Keratinocyte (primary cell): ENCODE measurements at regions not wholly inside any gene's neighbourhood (a gene's known extent, or its start where the extent isn't known, plus 50 kb on each side); places are given as distances from the start of the nearest gene placed in this dataset.

Experiments used
- DNase-seq: peaks from one replicate; pipeline ENCODE4 v3.0.0-alpha.2; 2011; ENCODE audit warnings: low read depth, missing footprints, low spot score
- FAIRE-seq: peaks from 2 replicates; lab custom pipeline; 2011; peaks lifted over from hg19 to GRCh38; lab: Jason Lieb, UNC
- H2AFZ ChIP-seq: 2 replicates; pipeline ENCODE4 v1.6.0; 2012; ENCODE audit warnings: low read length, control low read depth, inconsistent platforms; ENCODE audit not compliant: control insufficient read depth
- H3K27ac ChIP-seq: 2 replicates; pipeline ENCODE4 v1.5.1; 2011; ENCODE audit warnings: low read length; ENCODE audit not compliant: control insufficient read depth, insufficient read depth
- H3K27me3 ChIP-seq: 3 replicates; pipeline ENCODE4 v1.6.0; 2011; ENCODE audit warnings: low read length; ENCODE audit not compliant: control insufficient read depth, insufficient read depth; ENCODE audit errors: extremely low read depth
- H3K36me3 ChIP-seq, 2 experiments: 2 replicates in 1 of 2; 3 replicates in 1 of 2; pipeline ENCODE4 v1.5.1; 2011; ENCODE audit warnings: low read length in 2 of 2, mild to moderate bottlenecking in 1 of 2; ENCODE audit not compliant: control insufficient read depth in 2 of 2, insufficient read depth in 2 of 2; ENCODE audit errors: extremely low read depth in 1 of 2
- H3K4me1 ChIP-seq: 3 replicates; pipeline ENCODE4 v1.5.1; 2011; ENCODE audit warnings: low read length; ENCODE audit not compliant: control insufficient read depth, insufficient read depth; ENCODE audit errors: extremely low read depth
- H3K4me2 ChIP-seq: 3 replicates; pipeline ENCODE4 v1.6.0; 2011; ENCODE audit warnings: low read depth, low read length; ENCODE audit not compliant: control insufficient read depth, insufficient read depth; ENCODE audit errors: extremely low read depth
- H3K4me3 ChIP-seq, 3 experiments: fragments of 200-600 bp in 1 of 3; sonication (generic) in 1 of 3; 2 replicates in 2 of 3; 3 replicates in 1 of 3; pipeline ENCODE4 v1.5.1; 2011 to 2016; ENCODE audit warnings: low read length in 3 of 3, mild to moderate bottlenecking in 3 of 3, control low read depth in 2 of 3, inconsistent platforms in 1 of 3, low read depth in 1 of 3, mixed read lengths in 1 of 3, mixed run types in 1 of 3, moderate library complexity in 1 of 3; ENCODE audit not compliant: control insufficient read depth in 2 of 3, insufficient read depth in 2 of 3; ENCODE audit errors: extremely low read depth in 1 of 3
- H3K79me2 ChIP-seq: 2 replicates; pipeline ENCODE4 v1.6.0; 2012; ENCODE audit warnings: low read length; ENCODE audit not compliant: control insufficient read depth, insufficient read depth
- H3K9ac ChIP-seq: 3 replicates; pipeline ENCODE4 v1.6.0; 2011; ENCODE audit warnings: low read length; ENCODE audit not compliant: control insufficient read depth, insufficient read depth; ENCODE audit errors: extremely low read depth
- H3K9me1 ChIP-seq: 3 replicates; pipeline ENCODE4 v1.6.0; 2011; ENCODE audit warnings: low read length; ENCODE audit not compliant: control insufficient read depth, insufficient read depth; ENCODE audit errors: extremely low read depth
- H3K9me3 ChIP-seq: 2 replicates; pipeline ENCODE4 v1.5.1; 2012; ENCODE audit warnings: low read depth, low read length; ENCODE audit not compliant: control insufficient read depth
- H4K20me1 ChIP-seq: 3 replicates; pipeline ENCODE4 v1.6.0; 2011; ENCODE audit warnings: low read length; ENCODE audit not compliant: control insufficient read depth, insufficient read depth; ENCODE audit errors: extremely low read depth
- EZH2 ChIP-seq: IDR thresholded peaks from one replicate; pipeline ENCODE4 v1.6.1; 2012; ENCODE audit warnings: inconsistent platforms, mild to moderate bottlenecking, low read length, moderate library complexity
- dilution Hi-C: fragments of 300-500 bp; cut with MboI; formaldehyde crosslinking; loops from one replicate; pipeline ENCODE4 v1.7.0; 2020; ENCODE audit warnings: low sequenced_read_pairs; ENCODE audit not compliant: extremely low pct_ligation_motif_present
- TF ChIP-seq, protein P1 (sequence below), 3 experiments: IDR thresholded peaks in 1 of 3; conservative IDR thresholded peaks in 1 of 3; optimal IDR thresholded peaks in 1 of 3; 2 replicates in 2 of 3; 3 replicates in 1 of 3; pipeline versions ENCODE3 to v1.5.1; 2011; ENCODE audit warnings: low read length in 3 of 3, mild to moderate bottlenecking in 3 of 3, moderate library complexity in 2 of 3, control low read depth in 1 of 3, inconsistent platforms in 1 of 3; ENCODE audit not compliant: insufficient read depth in 2 of 3; ENCODE audit errors: extremely low read depth in 1 of 3

DNA sequence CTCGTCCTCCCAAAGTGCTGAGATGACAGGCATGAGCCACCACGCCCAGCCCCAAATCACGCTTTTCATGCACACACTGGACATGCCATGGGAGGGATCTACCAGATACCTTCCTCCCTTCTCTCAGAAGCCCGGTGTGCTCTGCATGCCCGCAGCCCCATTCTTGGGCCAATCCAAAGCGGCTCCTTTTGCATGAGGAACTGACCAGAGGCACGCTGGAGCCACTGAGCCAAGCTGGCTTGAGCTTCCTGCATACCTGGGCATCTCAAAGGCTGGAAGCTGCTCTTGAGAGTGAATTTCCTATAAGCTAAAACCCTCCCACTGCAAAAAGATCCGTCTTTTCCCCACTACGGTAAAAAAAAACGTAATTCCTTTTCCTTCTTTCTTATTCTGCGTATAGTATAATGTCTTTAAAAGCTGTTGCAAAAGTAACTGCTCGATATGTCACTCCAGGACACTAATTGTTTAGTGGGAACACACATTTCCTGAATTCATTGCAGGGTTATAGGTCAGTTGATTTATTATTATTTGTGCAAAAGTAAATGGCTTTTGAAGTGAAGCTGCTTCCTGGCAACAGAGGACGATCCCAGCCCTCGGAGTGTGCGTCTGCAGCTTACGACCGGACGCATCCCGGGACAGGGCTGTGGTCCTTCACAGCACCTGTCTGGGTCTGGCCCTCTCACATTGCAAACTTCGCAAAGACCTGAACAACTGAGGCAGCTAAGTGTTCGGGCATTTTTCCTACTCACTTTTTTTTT lies 61.8 kb upstream of the ETS2 start:
- DNase-seq (no peak), FAIRE-seq (no peak)
- H3K4me2 ChIP-seq = no peak overlapping the region
- no peak overlapping the region for H3K4me3 ChIP-seq
- dilution Hi-C loops = no loop called here
- no peaks in the 10 kb centered on the region for H3K27me3 ChIP-seq
- H3K9ac ChIP-seq = no peak overlapping the region
- no peaks in the 10 kb centered on the region for H3K9me3 ChIP-seq
- no peaks in the 10 kb centered on the region for H4K20me1 ChIP-seq
- H3K36me3 ChIP-seq = no peaks in the 10 kb centered on the region
- H3K4me1 ChIP-seq = no peaks in the 10 kb centered on the region
- H3K27ac ChIP-seq = no peak overlapping the region
- H3K79me2 ChIP-seq = no peaks in the 10 kb centered on the region
- H2AFZ ChIP-seq = no peak overlapping the region
- TF ChIP-seq, protein P1, sequence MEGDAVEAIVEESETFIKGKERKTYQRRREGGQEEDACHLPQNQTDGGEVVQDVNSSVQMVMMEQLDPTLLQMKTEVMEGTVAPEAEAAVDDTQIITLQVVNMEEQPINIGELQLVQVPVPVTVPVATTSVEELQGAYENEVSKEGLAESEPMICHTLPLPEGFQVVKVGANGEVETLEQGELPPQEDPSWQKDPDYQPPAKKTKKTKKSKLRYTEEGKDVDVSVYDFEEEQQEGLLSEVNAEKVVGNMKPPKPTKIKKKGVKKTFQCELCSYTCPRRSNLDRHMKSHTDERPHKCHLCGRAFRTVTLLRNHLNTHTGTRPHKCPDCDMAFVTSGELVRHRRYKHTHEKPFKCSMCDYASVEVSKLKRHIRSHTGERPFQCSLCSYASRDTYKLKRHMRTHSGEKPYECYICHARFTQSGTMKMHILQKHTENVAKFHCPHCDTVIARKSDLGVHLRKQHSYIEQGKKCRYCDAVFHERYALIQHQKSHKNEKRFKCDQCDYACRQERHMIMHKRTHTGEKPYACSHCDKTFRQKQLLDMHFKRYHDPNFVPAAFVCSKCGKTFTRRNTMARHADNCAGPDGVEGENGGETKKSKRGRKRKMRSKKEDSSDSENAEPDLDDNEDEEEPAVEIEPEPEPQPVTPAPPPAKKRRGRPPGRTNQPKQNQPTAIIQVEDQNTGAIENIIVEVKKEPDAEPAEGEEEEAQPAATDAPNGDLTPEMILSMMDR (optimal IDR thresholded peaks at IDR 0.05 in 1 of 3, IDR thresholded peaks at IDR 0.05 in 1 of 3, conservative IDR thresholded peaks at IDR 0.05 in 1 of 3; ENCODE audit: extremely low read depth in 1 of 3, insufficient read depth in 2 of 3, low read length in 3 of 3) = no peak
- no peak for TF ChIP-seq EZH2
- H3K9me1 ChIP-seq = no peaks in the 10 kb centered on the region

DNA sequence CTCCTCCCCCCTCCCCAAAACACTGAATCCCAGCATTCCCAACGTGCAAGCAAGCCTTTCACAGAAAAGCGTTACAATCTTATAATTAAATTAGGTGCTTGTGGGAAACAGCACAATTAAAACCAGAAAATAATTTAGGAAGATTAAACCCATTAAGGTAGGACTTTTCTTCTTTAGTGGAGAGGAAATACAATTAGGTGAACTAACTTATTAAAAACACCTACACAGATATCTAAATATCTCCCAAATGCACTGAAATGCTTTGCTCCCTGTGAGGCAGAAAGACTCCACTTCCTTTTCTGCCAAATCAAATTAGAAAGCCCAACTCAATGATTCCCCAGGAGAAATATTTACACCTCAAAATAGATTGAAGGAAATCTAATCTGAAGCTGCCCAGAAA lies 60.9 kb upstream of the ETS2 start:
- H3K9me1 ChIP-seq = no peaks in the 10 kb centered on the region
- no peak overlapping the region for H3K27ac ChIP-seq
- no peak overlapping the region for H3K4me2 ChIP-seq
- H2AFZ ChIP-seq = no peak overlapping the region
- no peaks in the 10 kb centered on the region for H3K79me2 ChIP-seq
- no peak for TF ChIP-seq EZH2
- TF ChIP-seq, protein P1 (optimal IDR thresholded peaks at IDR 0.05 in 1 of 3, IDR thresholded peaks at IDR 0.05 in 1 of 3, conservative IDR thresholded peaks at IDR 0.05 in 1 of 3; ENCODE audit: extremely low read depth in 1 of 3, insufficient read depth in 2 of 3, low read length in 3 of 3) = no peak
- no peak overlapping the region for H3K9ac ChIP-seq
- no peaks in the 10 kb centered on the region for H4K20me1 ChIP-seq
- H3K4me3 ChIP-seq = no peak overlapping the region
- H3K9me3 ChIP-seq = no peaks in the 10 kb centered on the region
- FAIRE-seq (no peak), DNase-seq (no peak)
- H3K36me3 ChIP-seq = no peaks in the 10 kb centered on the region
- H3K27me3 ChIP-seq = no peaks in the 10 kb centered on the region
- dilution Hi-C loops = no loop called here
- H3K4me1 ChIP-seq = no peaks in the 10 kb centered on the region
